Transverse colon (tissue), 4 donors: ENCODE measurements at regions not wholly inside any gene's neighbourhood (a gene's known extent, or its start where the extent isn't known, plus 50 kb on each side); places are given as distances from the start of the nearest gene placed in this dataset.

Experiments
- CTCF ChIP-seq, 5 experiments: fragments of 200-600 bp in 3 of 5; fragments of 450-650 bp in 2 of 5; sonication (generic) in 3 of 5; IDR thresholded peaks; 1 replicate in 2 of 5; 2 replicates in 3 of 5; pipeline ENCODE4 v1.5.1; 2016 to 2017; ENCODE audit warnings: antibody characterized with exemption in 5 of 5, inconsistent platforms in 3 of 5, mild to moderate bottlenecking in 2 of 5, moderate library complexity in 1 of 5
- POLR2A ChIP-seq: fragments of 450-650 bp; IDR thresholded peaks from one replicate; pipeline ENCODE4 v1.6.1; 2016; ENCODE audit warnings: antibody characterized with exemption, mild to moderate bottlenecking, moderate library complexity
- POLR2AphosphoS5 ChIP-seq, 3 donors: sonication (generic); formaldehyde crosslinking; IDR thresholded peaks; one replicate each; pipeline ENCODE4 v1.6.1; 2016; ENCODE audit warnings: antibody characterized with exemption in 3 of 3

GRCh38 chr2:228378696-228379425 is 197.4 kb upstream of the SPHKAP start:
- TF ChIP-seq CTCF (IDR thresholded peaks at IDR 0.05) (no peak), POLR2A (no peak), POLR2AphosphoS5 (IDR thresholded peaks at IDR 0.05) (no peak)
